ENCODE measurements at regions not wholly inside any gene's neighbourhood (a gene's known extent, or its start where the extent isn't known, plus 50 kb on each side); places are given as distances from the start of the nearest gene placed in this dataset.

DNA sequence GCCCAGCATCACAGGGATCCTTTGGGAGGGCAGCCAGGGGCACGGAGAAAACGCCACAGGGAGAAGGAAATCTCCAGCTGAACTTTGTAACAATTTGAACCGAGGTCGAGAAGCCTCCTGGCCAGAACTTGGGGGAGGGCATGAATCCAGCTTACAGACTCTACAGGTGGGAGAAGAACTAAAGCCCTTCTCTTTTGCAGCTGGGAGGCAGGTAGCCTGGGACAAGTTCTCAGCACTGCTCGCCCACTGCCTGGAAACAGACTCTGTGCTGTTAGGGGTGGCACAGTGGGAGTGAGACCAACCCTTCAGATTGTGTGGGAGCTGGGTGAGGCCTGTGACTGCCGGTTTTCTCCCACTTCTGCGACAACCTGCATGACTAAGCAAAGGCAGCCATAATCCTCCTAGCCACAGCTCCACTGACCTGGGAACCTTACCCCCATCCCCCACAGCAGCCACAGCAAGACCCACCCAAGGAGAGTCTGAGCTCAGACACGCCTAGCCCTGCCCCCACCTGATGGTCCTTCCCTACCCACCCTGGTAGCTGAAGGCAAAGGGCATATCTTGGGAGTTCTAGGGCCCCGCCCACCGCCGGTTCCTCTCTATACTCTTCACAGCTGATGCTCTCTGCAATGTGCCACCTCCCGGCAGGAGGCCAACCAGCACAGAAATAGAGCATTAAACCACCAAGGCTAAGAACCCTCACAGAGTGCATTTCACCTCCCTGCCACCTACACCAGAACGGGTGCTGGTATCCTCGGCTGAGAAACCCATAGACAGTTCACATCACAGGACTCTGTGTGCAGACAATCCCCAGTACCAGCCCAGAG lies 136.0 kb upstream of the SIX2 start:
- Histone ChIP-seq H3K23ac (ENCODE audit: low read length) (no peak overlapping the region), H2AK5ac (ENCODE audit: low read length) (no peak overlapping the region), H4K91ac (ENCODE audit: low read depth, low read length) (no peak overlapping the region), H3K79me1 (ENCODE audit: low read length) (no peaks in the 10 kb centered on the region), H2BK12ac (ENCODE audit: low read length) (no peak overlapping the region), H2AFZ (ENCODE audit: insufficient read depth, low read length, poor library complexity) (no peak overlapping the region), H3K4ac (ENCODE audit: low read depth, low read length) (no peak overlapping the region), H3K79me2 (ENCODE audit: control insufficient read depth, insufficient read depth, low read length, poor library complexity) (no peaks in the 10 kb centered on the region), H2BK120ac (ENCODE audit: insufficient read depth, low read length, poor library complexity) (no peak overlapping the region), H3K4me3 (ENCODE audit: low read depth, low read length) (no peak overlapping the region), H3K4me1 (ENCODE audit: control insufficient read depth in 1 of 2, insufficient read depth in 2 of 2, low read length in 2 of 2) (no peaks in the 10 kb centered on the region), H2BK5ac (ENCODE audit: low read depth, low read length, poor library complexity) (no peak overlapping the region), H3K36me3 (ENCODE audit: control insufficient read depth in 1 of 2, insufficient read depth in 2 of 2, low read length in 2 of 2) (no peaks in the 10 kb centered on the region), H3K9ac (ENCODE audit: low read length) (no peak overlapping the region), H3K27ac (ENCODE audit: low read depth, low read length) (no peak overlapping the region), H3K14ac (ENCODE audit: low read length) (no peak overlapping the region), H3K18ac (ENCODE audit: low read length) (no peak overlapping the region), H4K12ac (ENCODE audit: low read depth, low read length) (no peak overlapping the region), H4K8ac (ENCODE audit: low read depth, low read length) (no peak overlapping the region), H3K9me3 (ENCODE audit: insufficient read depth, low read depth, low read length) (no peaks in the 10 kb centered on the region), H3K4me2 (ENCODE audit: low read length) (no peak overlapping the region), H3K27me3 (ENCODE audit: insufficient read depth, low read length) (no peaks in the 10 kb centered on the region)
- no CpG with 5 or more reads among the region's 14 CpGs for WGBS (ENCODE audit: extremely low coverage, insufficient coverage, insufficient read length)
- no peak for DNase-seq

DNA sequence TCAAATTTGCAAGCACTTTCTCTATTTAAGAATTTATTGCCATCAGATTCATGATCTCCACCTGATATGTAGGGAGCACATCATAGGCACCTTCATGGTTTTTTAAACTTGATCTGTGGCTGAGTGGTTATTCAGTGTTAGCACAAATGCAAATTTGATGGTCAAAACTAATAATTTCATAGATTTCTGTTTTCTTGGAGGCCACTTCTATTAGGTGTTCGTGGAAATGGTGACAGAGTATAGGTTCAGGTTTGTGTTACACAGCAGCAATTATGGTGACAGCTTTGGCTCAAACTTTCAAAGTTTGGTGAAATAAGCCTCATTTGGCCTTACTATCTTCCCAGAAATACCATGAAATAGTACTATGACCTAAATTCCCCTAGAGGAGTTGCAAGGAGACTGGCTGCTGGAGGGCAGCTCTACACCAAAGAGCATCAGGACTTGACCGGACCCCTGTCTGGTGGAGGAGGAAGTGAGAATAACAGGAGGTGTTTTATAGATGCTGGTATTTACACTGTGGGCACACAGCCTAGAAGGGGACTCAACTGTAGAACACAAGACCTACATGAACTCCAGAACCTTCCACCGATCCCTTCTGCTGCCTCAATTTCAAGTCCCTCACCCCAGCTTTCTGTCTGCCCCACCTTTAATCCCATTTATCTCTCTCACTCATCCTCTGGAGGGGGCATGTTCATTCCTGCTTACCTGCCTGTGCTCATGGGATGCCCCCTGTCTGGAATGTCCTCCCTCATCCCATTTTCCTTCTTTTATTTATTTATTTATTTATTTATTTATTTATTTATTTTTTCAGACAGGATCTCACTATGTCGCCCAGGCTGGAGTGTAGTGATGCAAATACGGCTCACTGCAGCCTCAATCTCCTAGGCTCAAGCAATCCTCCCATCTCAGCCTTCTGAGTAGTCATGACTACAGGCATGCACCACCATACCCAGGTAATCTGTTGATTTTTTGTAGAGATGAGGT lies 132.9 kb upstream of the SIX2 start:
- no peak overlapping the region for H2BK5ac ChIP-seq (ENCODE audit: low read depth, low read length, poor library complexity)
- H3K23ac ChIP-seq (ENCODE audit: low read length) = no peak overlapping the region
- no peaks in the 10 kb centered on the region for H3K79me1 ChIP-seq (ENCODE audit: low read length)
- no peak overlapping the region for H2BK120ac ChIP-seq (ENCODE audit: insufficient read depth, low read length, poor library complexity)
- H4K91ac ChIP-seq (ENCODE audit: low read depth, low read length) = no peak overlapping the region
- H3K36me3 ChIP-seq (ENCODE audit: control insufficient read depth in 1 of 2, insufficient read depth in 2 of 2, low read length in 2 of 2) = no peaks in the 10 kb centered on the region
- H3K18ac ChIP-seq (ENCODE audit: low read length) = no peak overlapping the region
- WGBS (ENCODE audit: extremely low coverage, insufficient coverage, insufficient read length) = no CpG with 5 or more reads among the region's 5 CpGs
- H2AFZ ChIP-seq (ENCODE audit: insufficient read depth, low read length, poor library complexity) = no peak overlapping the region
- no peak overlapping the region for H3K14ac ChIP-seq (ENCODE audit: low read length)
- H3K9ac ChIP-seq (ENCODE audit: low read length) = no peak overlapping the region
- H3K79me2 ChIP-seq (ENCODE audit: control insufficient read depth, insufficient read depth, low read length, poor library complexity) = no peaks in the 10 kb centered on the region
- no peaks in the 10 kb centered on the region for H3K27me3 ChIP-seq (ENCODE audit: insufficient read depth, low read length)
- H3K4me3 ChIP-seq (ENCODE audit: low read depth, low read length) = no peak overlapping the region
- H2AK5ac ChIP-seq (ENCODE audit: low read length) = no peak overlapping the region
- H3K9me3 ChIP-seq (ENCODE audit: insufficient read depth, low read depth, low read length) = peaks cover 2% of the 10 kb centered on the region
- no peak overlapping the region for H3K27ac ChIP-seq (ENCODE audit: low read depth, low read length)
- no peak overlapping the region for H2BK12ac ChIP-seq (ENCODE audit: low read length)
- H4K12ac ChIP-seq (ENCODE audit: low read depth, low read length) = no peak overlapping the region
- no peak overlapping the region for H3K4ac ChIP-seq (ENCODE audit: low read depth, low read length)
- H3K4me1 ChIP-seq (ENCODE audit: control insufficient read depth in 1 of 2, insufficient read depth in 2 of 2, low read length in 2 of 2) = no peaks in the 10 kb centered on the region
- no peak for DNase-seq
- H3K4me2 ChIP-seq (ENCODE audit: low read length) = no peak overlapping the region
- no peak overlapping the region for H4K8ac ChIP-seq (ENCODE audit: low read depth, low read length)

DNA sequence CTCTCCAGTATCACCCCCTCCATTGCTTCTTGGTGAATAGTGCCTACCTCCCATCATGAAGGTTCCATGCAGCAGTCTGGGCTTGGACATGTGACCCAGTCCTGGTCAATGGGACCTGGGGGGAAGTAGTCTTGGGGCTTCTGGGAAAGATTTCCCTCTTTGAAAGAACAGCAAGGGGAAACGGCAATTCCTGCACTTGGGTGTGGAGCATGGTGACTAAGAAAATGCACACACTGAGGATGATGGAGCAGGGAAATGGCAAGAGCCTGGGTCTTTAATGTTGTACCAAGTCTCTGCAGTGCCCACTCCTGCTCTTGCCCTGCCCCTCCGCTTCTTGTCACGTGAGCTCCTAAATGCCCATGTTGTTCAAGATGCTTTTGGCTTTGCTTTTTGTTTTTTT lies 131.4 kb upstream of the SIX2 start:
- Histone ChIP-seq H3K4ac (ENCODE audit: low read depth, low read length) (no peak overlapping the region), H3K14ac (ENCODE audit: low read length) (no peak overlapping the region), H4K91ac (ENCODE audit: low read depth, low read length) (no peak overlapping the region), H2BK5ac (ENCODE audit: low read depth, low read length, poor library complexity) (no peak overlapping the region), H3K4me3 (ENCODE audit: low read depth, low read length) (no peak overlapping the region), H4K12ac (ENCODE audit: low read depth, low read length) (no peak overlapping the region), H2AK5ac (ENCODE audit: low read length) (no peak overlapping the region), H3K79me1 (ENCODE audit: low read length) (no peaks in the 10 kb centered on the region), H2AFZ (ENCODE audit: insufficient read depth, low read length, poor library complexity) (no peak overlapping the region), H3K9me3 (ENCODE audit: insufficient read depth, low read depth, low read length) (peaks cover 2% of the 10 kb centered on the region), H3K27me3 (ENCODE audit: insufficient read depth, low read length) (no peaks in the 10 kb centered on the region), H3K4me2 (ENCODE audit: low read length) (no peak overlapping the region), H3K27ac (ENCODE audit: low read depth, low read length) (no peak overlapping the region), H3K36me3 (ENCODE audit: control insufficient read depth in 1 of 2, insufficient read depth in 2 of 2, low read length in 2 of 2) (no peaks in the 10 kb centered on the region), H2BK120ac (ENCODE audit: insufficient read depth, low read length, poor library complexity) (no peak overlapping the region), H3K9ac (ENCODE audit: low read length) (no peak overlapping the region), H3K79me2 (ENCODE audit: control insufficient read depth, insufficient read depth, low read length, poor library complexity) (no peaks in the 10 kb centered on the region), H3K18ac (ENCODE audit: low read length) (no peak overlapping the region), H2BK12ac (ENCODE audit: low read length) (no peak overlapping the region), H4K8ac (ENCODE audit: low read depth, low read length) (no peak overlapping the region), H3K4me1 (ENCODE audit: control insufficient read depth in 1 of 2, insufficient read depth in 2 of 2, low read length in 2 of 2) (no peaks in the 10 kb centered on the region), H3K23ac (ENCODE audit: low read length) (no peak overlapping the region)
- no peak for DNase-seq
- no CpG with 5 or more reads among the region's 3 CpGs for WGBS (ENCODE audit: extremely low coverage, insufficient coverage, insufficient read length)

GRCh38 chr2:45138904-45139303 lies 129.7 kb upstream of the SIX2 start:
- Histone ChIP-seq H3K4me3 (ENCODE audit: low read depth, low read length) (no peak overlapping the region), H3K79me2 (ENCODE audit: control insufficient read depth, insufficient read depth, low read length, poor library complexity) (no peaks in the 10 kb centered on the region), H3K23ac (ENCODE audit: low read length) (no peak overlapping the region), H4K12ac (ENCODE audit: low read depth, low read length) (no peak overlapping the region), H3K36me3 (ENCODE audit: control insufficient read depth in 1 of 2, insufficient read depth in 2 of 2, low read length in 2 of 2) (no peaks in the 10 kb centered on the region), H3K9ac (ENCODE audit: low read length) (no peak overlapping the region), H3K27me3 (ENCODE audit: insufficient read depth, low read length) (no peaks in the 10 kb centered on the region), H4K8ac (ENCODE audit: low read depth, low read length) (no peak overlapping the region), H3K4me2 (ENCODE audit: low read length) (no peak overlapping the region), H4K91ac (ENCODE audit: low read depth, low read length) (no peak overlapping the region), H2BK12ac (ENCODE audit: low read length) (no peak overlapping the region), H3K4me1 (ENCODE audit: control insufficient read depth in 1 of 2, insufficient read depth in 2 of 2, low read length in 2 of 2) (no peaks in the 10 kb centered on the region), H3K4ac (ENCODE audit: low read depth, low read length) (no peak overlapping the region), H3K9me3 (ENCODE audit: insufficient read depth, low read depth, low read length) (peaks cover 2% of the 10 kb centered on the region), H3K18ac (ENCODE audit: low read length) (no peak overlapping the region), H2BK5ac (ENCODE audit: low read depth, low read length, poor library complexity) (no peak overlapping the region), H2BK120ac (ENCODE audit: insufficient read depth, low read length, poor library complexity) (no peak overlapping the region), H3K14ac (ENCODE audit: low read length) (no peak overlapping the region), H3K27ac (ENCODE audit: low read depth, low read length) (no peak overlapping the region), H2AK5ac (ENCODE audit: low read length) (no peak overlapping the region), H2AFZ (ENCODE audit: insufficient read depth, low read length, poor library complexity) (no peak overlapping the region), H3K79me1 (ENCODE audit: low read length) (no peaks in the 10 kb centered on the region)
- no CpG with 5 or more reads among the region's 4 CpGs for WGBS (ENCODE audit: extremely low coverage, insufficient coverage, insufficient read length)
- DNase-seq = no peak

Data from trophoblast cell (in vitro differentiated cells and primary cell).